ENCODE measurements at regions not wholly inside any gene's neighbourhood (a gene's known extent, or its start where the extent isn't known, plus 50 kb on each side); places are given as distances from the start of the nearest gene placed in this dataset.

- DNase-seq (ENCODE audit: low read depth): no peak
- TF ChIP-seq CTCF (IDR thresholded peaks at IDR 0.05; ENCODE audit: insufficient read depth, low read depth, low read length): no peak
- no peak overlapping the region for H3K4me3 ChIP-seq (ENCODE audit: low read depth, low read length)
These were observed 147.2 kb upstream of the ZNF507 start for GRCh38 chr19:32197896-32198882.

DNA sequence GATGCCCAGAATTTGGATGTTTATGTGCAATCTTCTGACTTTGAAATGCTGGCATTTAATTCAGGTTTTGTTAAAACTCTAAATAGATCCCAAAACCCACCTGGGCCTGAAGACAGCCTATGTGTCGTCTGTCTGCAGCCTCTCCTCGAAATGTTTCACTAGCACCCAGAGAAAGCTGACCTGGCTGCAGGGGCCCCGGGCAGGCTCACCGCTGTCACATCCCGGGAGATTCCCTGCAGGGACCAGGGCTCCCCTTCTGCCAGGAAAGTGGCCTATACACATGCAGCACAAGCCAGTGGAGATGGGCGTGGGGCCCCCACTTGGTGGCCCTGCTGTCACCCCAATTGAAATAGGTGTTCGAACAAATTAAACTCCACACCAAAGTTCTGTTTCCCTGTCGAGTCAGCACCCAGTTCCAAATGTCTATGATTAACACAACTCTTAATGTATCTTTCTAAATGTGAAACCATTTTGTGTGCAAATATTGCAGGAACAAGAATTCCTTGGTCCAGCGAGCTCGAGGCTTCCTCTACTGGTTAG, 145.8 kb upstream of the ZNF507 start:
- DNase-seq (ENCODE audit: low read depth): no peak
- H3K4me3 ChIP-seq (ENCODE audit: low read depth, low read length): no peak overlapping the region
- TF ChIP-seq CTCF (IDR thresholded peaks at IDR 0.05; ENCODE audit: insufficient read depth, low read depth, low read length): no peak

DNA sequence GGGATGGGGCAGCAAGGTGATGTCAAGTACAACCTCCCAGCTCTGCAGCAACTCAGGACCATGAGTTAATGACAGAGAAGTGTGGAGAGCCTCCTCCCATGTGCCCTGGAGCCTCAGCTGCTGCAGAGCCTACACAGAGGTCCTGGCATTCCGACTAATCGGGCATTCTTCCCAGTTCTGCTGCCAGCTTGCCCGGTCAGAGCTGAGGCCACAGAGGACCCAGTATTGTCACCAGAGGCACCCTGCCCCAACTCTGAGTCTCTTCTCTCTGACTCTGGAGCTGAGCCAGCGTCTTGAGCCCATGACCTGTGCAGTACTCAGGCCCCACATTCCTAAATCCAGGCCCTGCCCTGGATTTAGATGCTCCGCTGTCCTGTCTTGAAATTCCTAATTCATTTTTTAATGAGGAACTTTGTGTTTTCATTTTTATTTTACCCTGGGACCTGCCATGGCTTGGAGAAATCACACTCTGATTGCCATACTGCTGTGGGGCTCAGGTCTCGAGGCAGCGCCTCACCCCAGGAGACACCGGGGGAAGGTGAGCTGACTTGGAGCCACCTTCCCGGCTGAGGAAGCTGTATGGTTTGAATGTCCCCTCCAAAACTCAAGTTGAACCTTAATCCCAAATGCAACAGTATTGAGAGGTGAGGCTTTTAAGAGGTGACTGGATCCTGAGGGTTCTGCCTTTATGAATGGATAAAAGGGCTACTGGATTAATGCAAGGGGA, 144.9 kb upstream of the ZNF507 start:
- DNase-seq (ENCODE audit: low read depth): no peak
- no peak for TF ChIP-seq CTCF (IDR thresholded peaks at IDR 0.05; ENCODE audit: insufficient read depth, low read depth, low read length)
- no peak overlapping the region for H3K4me3 ChIP-seq (ENCODE audit: low read depth, low read length)

DNA sequence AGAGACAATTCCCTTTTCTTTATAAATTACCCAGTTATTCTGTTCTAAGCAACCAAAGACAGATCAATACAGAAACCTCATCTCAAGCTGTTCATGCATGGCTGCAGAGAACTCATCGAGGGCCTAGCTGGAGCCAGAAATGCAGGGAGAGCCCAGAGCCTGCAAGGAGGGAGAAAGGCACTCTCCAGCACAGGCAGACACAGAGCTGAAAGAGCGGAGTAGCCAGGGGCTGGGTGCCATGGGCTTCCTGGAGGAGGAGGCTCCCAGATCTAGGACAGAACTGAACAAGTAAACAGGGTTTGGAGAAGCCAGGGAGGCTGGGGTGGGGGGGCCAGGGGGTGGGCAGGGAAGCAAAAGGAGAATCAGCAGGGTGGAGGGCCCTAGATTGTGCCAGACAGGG, 144.2 kb upstream of the ZNF507 start:
- no peak for DNase-seq (ENCODE audit: low read depth)
- TF ChIP-seq CTCF (IDR thresholded peaks at IDR 0.05; ENCODE audit: insufficient read depth, low read depth, low read length): no peak
- no peak overlapping the region for H3K4me3 ChIP-seq (ENCODE audit: low read depth, low read length)

DNA sequence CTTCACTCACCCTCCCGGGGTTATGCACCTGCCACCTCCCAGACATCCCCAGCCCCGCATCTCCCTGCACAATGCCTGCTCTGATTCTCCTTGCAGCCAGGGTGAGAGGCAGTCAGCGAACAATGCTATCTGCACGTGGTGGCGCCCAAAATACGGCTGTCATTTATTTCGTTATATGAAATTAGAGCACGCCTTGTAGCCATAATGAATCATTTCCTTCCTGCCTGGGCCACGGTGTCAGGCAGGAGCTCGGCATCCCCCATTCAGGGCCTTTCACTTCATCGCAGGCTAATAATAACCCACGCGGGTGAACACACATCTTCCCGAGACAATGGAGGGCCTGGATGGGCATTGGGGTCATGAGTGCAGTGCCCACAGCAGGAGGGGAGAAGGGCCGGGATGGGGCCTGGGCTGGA, 143.8 kb upstream of the ZNF507 start:
- H3K4me3 ChIP-seq (ENCODE audit: low read depth, low read length): no peak overlapping the region
- DNase-seq (ENCODE audit: low read depth): no peak
- TF ChIP-seq CTCF (IDR thresholded peaks at IDR 0.05; ENCODE audit: insufficient read depth, low read depth, low read length): no peak

DNA sequence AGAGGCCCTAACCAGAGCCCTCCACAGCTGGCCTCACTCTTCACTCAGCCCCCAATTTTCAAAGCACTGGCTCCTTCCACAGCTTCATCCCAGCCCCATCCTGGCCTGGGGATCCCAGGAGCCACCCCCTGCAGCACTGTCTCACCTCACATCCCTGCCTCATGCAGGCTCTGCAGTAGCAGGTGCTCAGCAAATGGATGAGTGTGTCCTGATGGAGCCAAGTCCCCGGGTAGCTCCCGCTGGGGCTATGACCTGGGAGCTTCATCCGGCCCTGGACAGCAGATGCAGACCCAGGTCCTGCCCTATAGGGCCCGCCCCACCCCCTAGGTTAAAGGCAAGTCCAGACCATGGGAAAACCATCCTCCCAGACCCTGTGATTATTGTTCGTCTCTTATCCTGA, 143.2 kb upstream of the ZNF507 start:
- DNase-seq (ENCODE audit: low read depth): no peak
- no peak for TF ChIP-seq CTCF (IDR thresholded peaks at IDR 0.05; ENCODE audit: insufficient read depth, low read depth, low read length)
- no peak overlapping the region for H3K4me3 ChIP-seq (ENCODE audit: low read depth, low read length)
